K562 (cell line): ENCODE measurements at regions not wholly inside any gene's neighbourhood (a gene's known extent, or its start where the extent isn't known, plus 50 kb on each side); places are given as distances from the start of the nearest gene placed in this dataset.

ENCODE experiments used
- ATAC-seq: fragments of 200-7000 bp; cut with Tn5 transposase; 3 replicates; pipeline ENCODE4 v1.9.1; 2020; ENCODE audit warnings: moderate library complexity
- BruUV-seq: library from RNA; stranded (reverse); fragments of 400-500 nt; replicated peaks from 2 replicates; lab custom pipeline; 2021; lab: Mats Ljungman, UMichigan
- CTCF ChIA-PET: fragments of 300-600 bp; formaldehyde crosslinking; extraction: SDS; loops from one replicate; lab custom pipeline; 2021; ENCODE audit warnings: low intra/inter-chr PET ratio; lab: Yijun Ruan, JAX
- POLR2A ChIA-PET: fragments of 300-600, 350-650 bp; sonication (Branson Sonifier 250); formaldehyde crosslinking; extraction: SDS; loops from one replicate; lab custom pipeline; 2021; ENCODE audit warnings: antibody characterized with exemption, inconsistent platforms; lab: Yijun Ruan, JAX
- DNase-seq, 4 experiments: peaks; one replicate each; pipeline versions ENCODE4 v3.0.0 to v3.0.0-alpha.2; 2011 to 2018; ENCODE audit warnings: low spot score in 3 of 4, mixed read lengths in 3 of 4; ENCODE audit errors: extremely low read depth in 1 of 4
- FAIRE-seq: peaks from 2 replicates; lab custom pipeline; 2011; peaks lifted over from hg19 to GRCh38; lab: Jason Lieb, UNC
- H2AFZ ChIP-seq: 2 replicates; pipeline ENCODE4 v1.6.0; 2011; ENCODE audit warnings: low read depth, low read length, control low read depth, inconsistent platforms
- H3K27ac ChIP-seq: fragments of 200-600 bp; 3 replicates; pipeline ENCODE4 v1.8.0; 2011; ENCODE audit warnings: low read depth, mild to moderate bottlenecking, control low read depth, inconsistent platforms, low read length, moderate library complexity, mixed read lengths; ENCODE audit errors: extremely low read depth
- H3K27me3 ChIP-seq, 2 experiments: fragments of 300-600 bp in 1 of 2; 2 replicates in 1 of 2; 3 replicates in 1 of 2; pipeline versions ENCODE4 v1.6.0 to v1.8.0; 2011; ENCODE audit warnings: inconsistent platforms in 2 of 2, low read length in 2 of 2, mild to moderate bottlenecking in 1 of 2, mixed read lengths in 1 of 2, moderate library complexity in 1 of 2; ENCODE audit not compliant: control insufficient read depth in 2 of 2, insufficient read depth in 2 of 2
- H3K36me3 ChIP-seq: fragments of 300-600 bp; 3 replicates; pipeline ENCODE4 v1.8.0; 2011; ENCODE audit warnings: mild to moderate bottlenecking, low read length, inconsistent platforms; ENCODE audit not compliant: control insufficient read depth, insufficient read depth
- H3K4me1 ChIP-seq, 2 experiments: fragments of 200-600 bp in 1 of 2; replicated peaks in 1 of 2; 2 replicates in 1 of 2; 3 replicates in 1 of 2; pipeline versions ENCODE4 v1.5.1 to v1.8.0; 2011; ENCODE audit warnings: inconsistent platforms in 2 of 2, low read length in 2 of 2, mild to moderate bottlenecking in 1 of 2, mixed read lengths in 1 of 2, moderate library complexity in 1 of 2; ENCODE audit not compliant: control insufficient read depth in 2 of 2, insufficient read depth in 2 of 2
- H3K4me2 ChIP-seq: 2 replicates; pipeline ENCODE4 v1.6.1; 2011; ENCODE audit warnings: low read length, control low read depth, inconsistent platforms, mixed read lengths; ENCODE audit not compliant: insufficient read depth
- H3K4me3 ChIP-seq: fragments of 200-600 bp; sonication (generic), shearing (Covaris generic); 2 replicates; pipeline ENCODE4 v1.5.1; 2016; ENCODE audit warnings: control low read depth, inconsistent platforms
- H3K79me2 ChIP-seq: fragments of 200-600 bp; 3 replicates; pipeline ENCODE4 v1.8.0; 2011; ENCODE audit warnings: low read length, inconsistent platforms; ENCODE audit not compliant: control insufficient read depth, insufficient read depth
- H3K9ac ChIP-seq, 2 experiments: 2 replicates each; pipeline versions ENCODE4 v1.6.0 to v1.6.1; 2011; ENCODE audit warnings: low read depth in 2 of 2, low read length in 2 of 2, control low read depth in 1 of 2, inconsistent platforms in 1 of 2, mild to moderate bottlenecking in 1 of 2, mixed read lengths in 1 of 2; ENCODE audit not compliant: insufficient read depth in 1 of 2
- H3K9me1 ChIP-seq: one replicate; pipeline ENCODE4 v1.6.0; 2011; ENCODE audit warnings: inconsistent platforms, mild to moderate bottlenecking, low read length, moderate library complexity; ENCODE audit not compliant: control insufficient read depth, insufficient read depth
- H3K9me3 ChIP-seq: replicated peaks from 2 replicates; pipeline ENCODE4 v1.5.1; 2011; ENCODE audit warnings: low read depth, low read length, inconsistent platforms; ENCODE audit not compliant: control insufficient read depth, insufficient read depth
- H4K20me1 ChIP-seq: replicated peaks from 2 replicates; pipeline ENCODE4 v1.6.1; 2011; ENCODE audit warnings: low read length, inconsistent platforms, mixed read lengths; ENCODE audit not compliant: control insufficient read depth, insufficient read depth
- ZFP91 ChIP-seq: sonication (generic); formaldehyde crosslinking; IDR thresholded peaks from 2 replicates; pipeline ENCODE4 v1.8.0; 2022; ENCODE audit warnings: mild to moderate bottlenecking, missing genetic modification reagents
- WGBS: fragments of 100-300 bp; shearing (Covaris generic); methylation state at CpG from one replicate; pipeline ENCODE4 v1.1.6; 2016; ENCODE audit warnings: low coverage, mixed read lengths; ENCODE audit not compliant: insufficient coverage; ENCODE audit errors: missing lambda C conversion rate; 5-methylcytosine and 5-hydroxymethylcytosine counted together
- in situ Hi-C: fragments of 300-500 bp; cut with MboI; formaldehyde crosslinking; loops from 4 replicates; pipeline ENCODE4 v1.15.0; 2018; ENCODE audit warnings: inconsistent platforms, mixed read lengths
- intact Hi-C: fragments of 100-400 bp; cut with micrococcal nuclease; formaldehyde crosslinking; loops from 2 replicates; pipeline ENCODE4 v1.14.2; 2022

DNA sequence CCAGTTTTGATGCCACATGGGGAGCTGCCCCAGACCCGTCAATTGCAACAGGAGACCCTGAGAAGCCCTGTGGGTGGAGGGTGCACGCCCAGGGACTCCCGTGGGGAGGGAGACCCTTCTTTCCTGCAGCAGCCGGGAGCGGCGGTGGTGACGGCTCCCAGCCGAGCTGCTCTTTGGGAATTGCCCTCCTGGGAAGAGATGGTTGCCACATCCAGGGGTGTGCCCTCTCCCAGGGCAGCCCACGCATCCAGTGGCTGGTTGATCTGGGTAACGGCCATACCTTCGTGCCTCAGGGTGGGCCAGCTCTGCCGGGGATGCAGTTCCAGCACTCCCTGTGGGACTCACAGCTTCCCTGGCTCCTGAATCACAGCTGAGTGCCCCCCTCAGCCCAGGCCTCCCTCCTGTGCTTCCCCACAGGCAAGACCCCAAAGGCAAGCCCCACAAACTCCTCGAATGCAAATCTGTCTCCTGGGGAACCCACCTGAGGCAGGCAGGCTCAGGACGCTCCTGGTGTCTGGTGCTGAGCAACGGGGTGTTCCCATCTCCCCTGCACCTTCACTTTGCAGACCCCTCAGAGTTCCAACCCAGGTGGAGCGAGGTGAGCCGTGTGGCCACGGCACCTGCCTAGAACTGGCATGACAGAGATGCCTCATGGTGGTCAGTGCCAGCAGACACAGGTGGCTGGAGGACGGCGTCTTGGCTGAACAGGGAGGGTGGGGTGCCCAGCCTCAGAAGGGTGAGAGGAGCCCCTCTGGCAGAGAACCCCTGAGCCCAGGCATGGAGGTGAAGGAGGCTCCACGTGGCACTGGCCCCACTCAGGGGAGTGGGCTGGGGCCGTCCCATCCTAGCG lies 1027.4 kb downstream of the BRD1 start:
- CTCF ChIA-PET: no interaction called here

More for the DNA sequence above, 1027.4 kb downstream of the BRD1 start:
- Histone ChIP-seq H2AFZ (no peak overlapping the region), H3K27ac (no peak overlapping the region), H3K9ac (no peak overlapping the region), H3K4me2 (no peak overlapping the region), H3K27me3 (peaks cover 0 to 19% of the 10 kb centered on the region in 2 experiments; a peak in 2 of 5 replicates), H3K4me3 (no peak overlapping the region), H3K4me1 (no peaks in the 10 kb centered on the region), H4K20me1 (no peaks in the 10 kb centered on the region), H3K9me3 (no peaks in the 10 kb centered on the region), H3K9me1 (no peaks in the 10 kb centered on the region), H3K79me2 (no peaks in the 10 kb centered on the region), H3K36me3 (no peaks in the 10 kb centered on the region)
- no peak for ATAC-seq
- 0% methylated on average over 12 of the region's 23 CpGs for WGBS
- POLR2A ChIA-PET: no interaction called here
- FAIRE-seq: no peak
- in situ Hi-C loops (no loop called here), intact Hi-C loops (no loop called here)
- DNase-seq: no peak
- TF ChIP-seq ZFP91 (CRISPR knock-in tag): no peak
- no TSS peak for BruUV-seq
